HEK293 (cell line): ENCODE measurements at regions not wholly inside any gene's neighbourhood (a gene's known extent, or its start where the extent isn't known, plus 50 kb on each side); places are given as distances from the start of the nearest gene placed in this dataset.

ENCODE experiments used
- CTCF ChIP-seq: fragments of 450-650 bp; formaldehyde crosslinking; IDR thresholded peaks from 2 replicates; pipeline ENCODE4 v1.5.1; 2016; ENCODE audit warnings: missing biosample characterization, missing genetic modification characterization
- GLI4 ChIP-seq: fragments of 450-650 bp; formaldehyde crosslinking; IDR thresholded peaks from 2 replicates; pipeline ENCODE4 v1.5.1; 2016; ENCODE audit warnings: missing biosample characterization, missing genetic modification characterization
- PBX3 ChIP-seq: sonication (generic); formaldehyde crosslinking; IDR thresholded peaks from 2 replicates; pipeline ENCODE4 v1.8.1; 2022; ENCODE audit warnings: mild to moderate bottlenecking, moderate library complexity, missing genetic modification reagents
- PRDM10 ChIP-seq: fragments of 450-650 bp; formaldehyde crosslinking; IDR thresholded peaks from 2 replicates; pipeline ENCODE4 v1.5.1; 2016; ENCODE audit warnings: missing biosample characterization, missing genetic modification characterization
- SETDB1 ChIP-seq: IDR thresholded peaks from one replicate; pipeline ENCODE4 v1.6.1; 2017; ENCODE audit warnings: mild to moderate bottlenecking, low read length, moderate library complexity, mixed read lengths; ENCODE audit not compliant: insufficient read length
- ZBTB7A ChIP-seq: fragments of 450-650 bp; formaldehyde crosslinking; IDR thresholded peaks from 2 replicates; pipeline ENCODE4 v1.5.1; 2016; ENCODE audit warnings: low read depth, missing biosample characterization, missing genetic modification characterization
- ZNF23 ChIP-seq: fragments of 450-650 bp; formaldehyde crosslinking; IDR thresholded peaks from 2 replicates; pipeline ENCODE4 v1.5.1; 2016; ENCODE audit warnings: missing biosample characterization, missing genetic modification characterization, borderline replicate concordance
- ZNF394 ChIP-seq: fragments of 450-650 bp; formaldehyde crosslinking; IDR thresholded peaks from 2 replicates; pipeline ENCODE4 v1.5.1; 2016; ENCODE audit warnings: missing biosample characterization, missing genetic modification characterization, mild to moderate bottlenecking, moderate library complexity, borderline replicate concordance
- ZSCAN30 ChIP-seq: fragments of 450-650 bp; IDR thresholded peaks from 2 replicates; pipeline ENCODE4 v1.5.1; 2018; ENCODE audit warnings: missing biosample characterization, mild to moderate bottlenecking, missing genetic modification characterization, moderate library complexity
- ZSCAN5A ChIP-seq: fragments of 450-650 bp; formaldehyde crosslinking; IDR thresholded peaks from 2 replicates; pipeline ENCODE4 v1.5.1; 2016; ENCODE audit warnings: missing biosample characterization, missing genetic modification characterization

GRCh38 chr13:64877176-64877575, 2353.0 kb downstream of the PCDH9 start:
- TF ChIP-seq PBX3 (no peak), ZSCAN30 (no peak), ZNF23 (tag by site-specific recombination) (no peak), PRDM10 (tag by site-specific recombination) (no peak), GLI4 (no peak), ZNF394 (tag by site-specific recombination) (no peak), CTCF (tag by site-specific recombination) (no peak), ZSCAN5A (no peak), ZBTB7A (no peak), SETDB1 (no peak)
